ENCODE measurements at regions not wholly inside any gene's neighbourhood (a gene's known extent, or its start where the extent isn't known, plus 50 kb on each side); places are given as distances from the start of the nearest gene placed in this dataset.

DNA sequence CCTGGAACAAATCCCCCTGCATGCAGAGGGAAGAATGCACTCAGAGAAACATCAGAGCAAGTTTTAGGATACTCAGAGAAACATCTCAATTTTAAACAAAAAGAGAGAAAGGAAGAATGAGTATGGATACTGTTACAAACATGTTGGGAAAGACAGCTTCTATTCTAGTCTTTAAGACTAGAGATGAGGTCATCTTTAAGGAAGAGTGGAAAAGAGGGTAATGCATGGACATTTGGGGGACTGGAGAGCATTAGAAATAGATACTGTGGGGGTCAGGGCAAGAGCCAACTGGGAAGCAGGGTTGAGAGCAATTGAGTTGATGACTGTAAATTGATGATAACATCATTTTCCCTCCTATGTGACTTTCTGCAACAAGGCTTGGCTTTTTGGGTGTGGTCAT, 431.2 kb downstream of the CDH26 start:
- peaks cover 4% of the 10 kb centered on the region for H3K9me3 Mint-ChIP-seq
- TF ChIP-seq CTCF (IDR thresholded peaks at IDR 0.05): no peak
- no peaks in the 10 kb centered on the region for H3K27me3 Mint-ChIP-seq (ENCODE audit: low read depth, poor library complexity)
- H3K27ac Mint-ChIP-seq: no peak overlapping the region
- no peak overlapping the region for H3K4me3 Mint-ChIP-seq
- DNase-seq: no peak
- H3K4me1 Mint-ChIP-seq: no peaks in the 10 kb centered on the region
- no peaks in the 10 kb centered on the region for H3K36me3 Mint-ChIP-seq (ENCODE audit: low read depth)

DNA sequence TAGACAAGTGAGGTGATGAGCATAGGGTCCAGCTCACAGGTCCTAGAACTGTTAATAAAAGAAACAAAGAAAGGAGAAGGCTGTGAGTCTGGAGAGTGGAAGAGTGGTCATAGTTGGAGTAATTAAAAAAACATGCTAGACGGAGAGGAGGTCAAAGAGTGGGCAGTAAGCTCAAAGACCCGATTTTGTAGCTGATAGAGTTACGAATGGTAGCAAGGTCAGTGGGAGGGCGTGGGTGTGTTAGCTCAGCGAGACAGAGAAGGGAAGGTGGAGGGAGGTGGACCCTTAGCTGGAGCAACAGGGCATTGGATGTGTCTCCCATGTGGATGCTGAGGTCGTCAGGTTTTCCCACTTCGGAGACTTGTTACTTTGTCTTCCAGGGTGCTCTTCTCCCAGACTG, 431.7 kb downstream of the CDH26 start:
- Mint-ChIP-seq H3K9me3 (peaks cover 4% of the 10 kb centered on the region), H3K36me3 (ENCODE audit: low read depth) (no peaks in the 10 kb centered on the region), H3K27me3 (ENCODE audit: low read depth, poor library complexity) (no peaks in the 10 kb centered on the region), H3K27ac (no peak overlapping the region), H3K4me3 (no peak overlapping the region), H3K4me1 (no peaks in the 10 kb centered on the region)
- TF ChIP-seq CTCF (IDR thresholded peaks at IDR 0.05): no peak
- DNase-seq: no peak

DNA sequence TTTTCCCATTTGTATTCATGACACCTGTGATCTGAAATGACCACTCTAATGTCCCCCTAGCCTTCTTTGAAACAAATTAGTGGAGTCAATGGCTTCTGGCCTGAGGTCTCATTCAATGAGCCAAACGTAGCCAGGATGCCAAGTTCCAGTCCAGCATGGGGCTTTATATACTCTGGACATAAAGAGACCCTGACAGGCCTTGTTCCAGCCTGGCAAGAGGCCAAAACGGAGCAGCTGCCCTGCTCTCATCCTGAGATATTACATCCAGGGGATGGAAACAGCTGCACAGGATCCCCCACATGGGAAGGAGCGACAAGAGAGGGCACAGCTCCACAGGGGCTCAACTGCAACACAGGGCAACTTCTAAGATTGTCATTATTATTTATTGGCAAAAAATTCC, 437.8 kb downstream of the CDH26 start:
- no peak for DNase-seq
- peaks cover 8% of the 10 kb centered on the region for H3K27me3 Mint-ChIP-seq (ENCODE audit: low read depth, poor library complexity)
- peaks cover 26% of the 10 kb centered on the region for H3K9me3 Mint-ChIP-seq
- H3K36me3 Mint-ChIP-seq (ENCODE audit: low read depth): no peaks in the 10 kb centered on the region
- H3K4me1 Mint-ChIP-seq: no peaks in the 10 kb centered on the region
- no peak overlapping the region for H3K4me3 Mint-ChIP-seq
- no peak overlapping the region for H3K27ac Mint-ChIP-seq
- TF ChIP-seq CTCF (IDR thresholded peaks at IDR 0.05): no peak

DNA sequence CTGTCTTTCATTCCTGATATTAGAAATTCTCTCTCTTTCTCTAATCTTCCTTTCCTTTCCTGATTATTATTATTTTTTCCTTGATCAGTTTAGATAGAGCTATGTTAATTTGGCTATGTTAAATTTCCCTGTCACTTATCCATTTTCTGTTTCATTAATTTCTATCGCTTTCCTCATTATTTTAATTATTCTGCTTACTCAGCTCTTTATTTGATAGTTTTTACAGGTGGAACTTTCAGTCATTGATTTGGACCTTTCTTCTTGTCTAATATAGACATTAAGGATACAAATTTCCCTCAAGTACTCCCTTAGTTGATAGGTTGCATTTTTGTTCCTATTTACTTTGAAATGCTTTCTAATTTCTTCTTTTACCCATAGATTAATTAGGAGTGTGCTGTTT, 442.3 kb downstream of the CDH26 start:
- H3K9me3 Mint-ChIP-seq: peaks cover 26% of the 10 kb centered on the region
- H3K36me3 Mint-ChIP-seq (ENCODE audit: low read depth): no peaks in the 10 kb centered on the region
- H3K4me1 Mint-ChIP-seq: no peaks in the 10 kb centered on the region
- no peak overlapping the region for H3K4me3 Mint-ChIP-seq
- no peak overlapping the region for H3K27ac Mint-ChIP-seq
- no peak for DNase-seq
- TF ChIP-seq CTCF (IDR thresholded peaks at IDR 0.05): no peak
- peaks cover 8% of the 10 kb centered on the region for H3K27me3 Mint-ChIP-seq (ENCODE audit: low read depth, poor library complexity)

- TF ChIP-seq CTCF (IDR thresholded peaks at IDR 0.05): no peak
- no peak overlapping the region for H3K27ac Mint-ChIP-seq
- no peaks in the 10 kb centered on the region for H3K4me1 Mint-ChIP-seq
- peaks cover 30% of the 10 kb centered on the region for H3K9me3 Mint-ChIP-seq
- no peak for DNase-seq
- peaks cover 5% of the 10 kb centered on the region for H3K27me3 Mint-ChIP-seq (ENCODE audit: low read depth, poor library complexity)
- no peaks in the 10 kb centered on the region for H3K36me3 Mint-ChIP-seq (ENCODE audit: low read depth)
- H3K4me3 Mint-ChIP-seq: no peak overlapping the region
Observed at GRCh38 chr20:60402189-60403058, 444.2 kb downstream of the CDH26 start.
